Muscle layer of duodenum (tissue), 2 donors: ENCODE measurements at regions not wholly inside any gene's neighbourhood (a gene's known extent, or its start where the extent isn't known, plus 50 kb on each side); places are given as distances from the start of the nearest gene placed in this dataset.

Experiments
- H3K27ac ChIP-seq: one replicate; pipeline ENCODE4 v1.7.0; 2013; ENCODE audit warnings: mild to moderate bottlenecking, low read length
- H3K27me3 ChIP-seq: one replicate; pipeline ENCODE4 v1.7.0; 2013; ENCODE audit warnings: low read depth, mild to moderate bottlenecking, control low read depth, low read length
- H3K36me3 ChIP-seq, 2 donors: one replicate each; pipeline ENCODE4 v1.7.0; 2013; ENCODE audit warnings: low read length in 2 of 2, control low read depth in 1 of 2, mild to moderate bottlenecking in 1 of 2; ENCODE audit not compliant: insufficient read depth in 2 of 2, control insufficient read depth in 1 of 2
- H3K4me1 ChIP-seq, 2 donors: one replicate each; pipeline ENCODE4 v1.7.0; 2013; ENCODE audit warnings: low read length in 2 of 2, mild to moderate bottlenecking in 2 of 2, control low read depth in 1 of 2, moderate library complexity in 1 of 2; ENCODE audit not compliant: insufficient read depth in 2 of 2, control insufficient read depth in 1 of 2
- H3K4me3 ChIP-seq, 2 donors: one replicate each; pipeline ENCODE4 v1.7.0; 2013; ENCODE audit warnings: low read length in 2 of 2, low read depth in 1 of 2, mild to moderate bottlenecking in 1 of 2
- H3K9me3 ChIP-seq, 2 donors: one replicate each; pipeline ENCODE4 v1.7.0; 2013; ENCODE audit warnings: low read length in 2 of 2, control low read depth in 1 of 2, mild to moderate bottlenecking in 1 of 2; ENCODE audit not compliant: control insufficient read depth in 1 of 2
- donor health status: healthy.

DNA sequence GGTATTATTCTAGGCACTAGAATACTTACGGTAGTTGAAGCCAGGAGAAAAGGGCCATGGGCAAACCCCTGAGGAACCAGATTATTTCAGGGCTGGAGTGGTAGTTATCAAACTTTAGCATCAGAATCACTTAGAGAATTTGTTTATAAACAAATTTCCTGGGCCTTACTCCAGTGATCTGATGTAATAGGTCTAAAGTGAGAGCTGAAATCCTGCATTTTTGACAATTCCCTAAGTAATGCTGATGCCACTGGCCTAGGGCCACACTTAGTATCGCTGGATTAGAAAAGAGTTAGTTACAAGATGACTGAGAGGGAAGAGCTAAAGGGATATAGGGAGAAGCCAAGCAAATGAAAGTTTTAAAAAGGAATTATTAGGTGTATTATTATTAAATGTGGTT, 412.5 kb upstream of the THRB start:
- H3K36me3 ChIP-seq: no peaks in the 10 kb centered on the region
- H3K4me3 ChIP-seq: no peak overlapping the region
- no peak overlapping the region for H3K27ac ChIP-seq
- H3K4me1 ChIP-seq: no peaks in the 10 kb centered on the region
- H3K27me3 ChIP-seq: no peaks in the 10 kb centered on the region
- H3K9me3 ChIP-seq: peaks cover 0 to 3% of the 10 kb centered on the region in 2 donors

DNA sequence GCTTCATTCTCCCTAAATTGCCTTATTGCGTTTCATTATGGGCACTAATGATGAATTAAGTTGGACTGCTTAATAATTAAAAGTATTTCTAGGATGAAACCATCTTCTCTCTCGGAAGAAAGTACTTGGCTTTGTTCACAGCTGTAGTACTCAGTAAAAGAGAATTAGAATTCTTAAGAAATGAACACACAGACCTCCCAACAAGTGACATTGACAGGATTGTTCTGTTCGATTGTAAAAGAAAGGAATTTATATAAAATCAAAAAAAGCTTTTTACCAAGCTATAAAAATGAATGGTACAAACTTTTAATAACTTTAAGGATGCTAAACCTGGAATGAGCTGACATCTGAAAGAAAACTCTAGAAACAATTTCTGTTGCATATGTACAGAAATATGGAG, 416.4 kb upstream of the THRB start:
- no peaks in the 10 kb centered on the region for H3K9me3 ChIP-seq
- H3K27ac ChIP-seq: no peak overlapping the region
- no peaks in the 10 kb centered on the region for H3K27me3 ChIP-seq
- H3K36me3 ChIP-seq: no peaks in the 10 kb centered on the region
- no peak overlapping the region for H3K4me3 ChIP-seq
- H3K4me1 ChIP-seq: no peaks in the 10 kb centered on the region

DNA sequence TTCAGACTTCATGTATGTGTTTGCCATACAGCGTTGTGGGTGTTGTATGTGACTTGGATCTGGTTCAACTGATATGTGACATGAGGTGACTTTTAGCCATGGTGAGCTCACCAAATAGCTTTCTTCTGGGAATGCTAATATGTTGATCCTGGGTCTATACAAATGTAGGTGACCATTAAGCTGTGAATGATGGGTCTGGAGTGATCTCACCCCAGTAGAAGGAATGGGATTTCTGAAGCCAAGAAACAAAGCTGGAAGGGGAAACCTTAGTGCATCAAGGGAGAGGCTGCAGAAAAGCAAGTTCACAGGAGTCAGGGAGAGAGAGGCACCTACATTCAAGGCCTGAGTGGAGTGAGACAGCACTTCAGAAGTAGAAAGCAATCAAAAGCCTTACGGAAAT, 421.0 kb upstream of the THRB start:
- H3K27me3 ChIP-seq: no peaks in the 10 kb centered on the region
- H3K4me1 ChIP-seq: no peaks in the 10 kb centered on the region
- H3K27ac ChIP-seq: no peak overlapping the region
- no peaks in the 10 kb centered on the region for H3K36me3 ChIP-seq
- H3K9me3 ChIP-seq: no peaks in the 10 kb centered on the region
- no peak overlapping the region for H3K4me3 ChIP-seq

DNA sequence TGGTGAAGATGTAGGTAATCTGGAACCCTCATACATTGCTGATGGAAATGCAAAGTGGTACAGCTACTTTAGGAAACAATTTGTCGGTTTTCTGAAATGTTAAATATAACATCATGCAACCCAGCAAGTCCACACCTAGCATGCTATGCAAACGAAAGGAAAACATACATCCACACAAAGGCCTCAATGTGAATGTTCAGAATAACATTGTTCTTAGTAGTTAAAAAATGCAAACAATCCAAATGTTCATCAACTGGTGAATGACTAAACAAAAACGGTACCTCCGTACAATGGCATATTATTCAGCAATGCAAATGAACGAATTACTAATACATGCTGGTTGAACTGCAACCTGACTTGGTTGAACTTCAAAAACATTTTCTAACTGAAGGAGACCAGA, 423.3 kb upstream of the THRB start:
- Histone ChIP-seq H3K9me3 (no peaks in the 10 kb centered on the region), H3K27me3 (no peaks in the 10 kb centered on the region), H3K4me1 (no peaks in the 10 kb centered on the region), H3K27ac (no peak overlapping the region), H3K4me3 (no peak overlapping the region), H3K36me3 (no peaks in the 10 kb centered on the region)

DNA sequence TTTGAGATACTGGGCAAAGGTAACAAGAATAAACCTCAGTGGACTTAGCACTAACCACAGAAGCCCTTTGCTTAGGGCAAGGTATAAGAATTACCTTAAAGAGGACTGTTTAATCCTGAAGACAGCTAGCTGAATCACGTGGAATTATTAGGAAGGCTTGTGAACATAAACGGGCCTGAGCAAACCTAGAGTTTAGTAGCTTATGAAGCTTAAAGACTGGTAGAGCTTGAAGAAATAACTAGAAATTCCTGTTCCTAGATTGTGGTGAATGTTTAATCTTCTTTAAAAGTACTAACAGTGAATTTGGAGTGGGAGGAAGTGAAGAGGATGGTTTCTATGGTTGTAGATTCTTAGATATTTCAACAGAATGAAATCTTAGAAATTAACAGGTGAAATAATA, 428.9 kb upstream of the THRB start:
- Histone ChIP-seq H3K9me3 (no peaks in the 10 kb centered on the region), H3K27me3 (no peaks in the 10 kb centered on the region), H3K27ac (no peak overlapping the region), H3K4me3 (no peak overlapping the region), H3K36me3 (no peaks in the 10 kb centered on the region), H3K4me1 (no peaks in the 10 kb centered on the region)

DNA sequence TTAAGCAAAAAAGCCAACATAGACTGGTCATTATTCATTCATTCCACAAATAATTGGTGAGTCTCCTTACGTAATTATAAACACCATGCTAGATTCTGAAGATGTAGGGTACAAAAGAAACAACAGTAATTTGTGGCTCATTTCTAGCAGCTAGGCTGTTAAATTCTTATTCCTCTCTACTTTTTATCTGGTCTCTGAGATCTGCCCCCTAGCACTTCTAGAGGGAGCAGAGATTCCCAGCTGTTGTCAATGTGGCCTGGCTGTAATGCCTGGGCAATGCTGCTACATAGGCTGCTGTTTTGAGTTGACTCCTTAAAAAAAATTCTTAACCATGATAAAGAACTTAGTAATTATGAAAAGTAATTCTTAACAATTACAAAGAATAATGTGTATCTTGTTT, 434.9 kb upstream of the THRB start:
- Histone ChIP-seq H3K27me3 (no peaks in the 10 kb centered on the region), H3K9me3 (no peaks in the 10 kb centered on the region), H3K4me3 (no peak overlapping the region), H3K4me1 (no peaks in the 10 kb centered on the region), H3K27ac (no peak overlapping the region), H3K36me3 (no peaks in the 10 kb centered on the region)

DNA sequence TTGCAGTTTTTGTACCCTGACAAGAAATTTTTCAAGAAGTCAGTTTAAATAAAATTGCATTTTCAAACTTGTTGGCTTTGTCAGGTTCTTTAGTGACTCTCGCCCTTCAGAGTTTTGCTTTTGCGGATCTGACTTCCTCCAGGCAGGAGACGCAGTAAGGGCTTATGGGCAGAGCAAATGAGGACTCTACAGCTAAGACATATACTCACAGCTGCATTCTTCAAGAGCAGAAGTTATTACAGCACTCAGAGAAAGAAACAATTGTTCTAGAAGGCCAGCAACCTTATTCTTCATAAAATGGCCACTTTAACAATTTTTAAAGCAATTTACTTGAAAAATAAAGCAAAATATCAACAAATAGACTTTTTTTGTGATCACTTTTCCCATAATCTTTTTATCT, 438.8 kb upstream of the THRB start:
- H3K36me3 ChIP-seq: no peaks in the 10 kb centered on the region
- no peaks in the 10 kb centered on the region for H3K27me3 ChIP-seq
- no peaks in the 10 kb centered on the region for H3K4me1 ChIP-seq
- H3K27ac ChIP-seq: no peak overlapping the region
- no peak overlapping the region for H3K4me3 ChIP-seq
- no peaks in the 10 kb centered on the region for H3K9me3 ChIP-seq

DNA sequence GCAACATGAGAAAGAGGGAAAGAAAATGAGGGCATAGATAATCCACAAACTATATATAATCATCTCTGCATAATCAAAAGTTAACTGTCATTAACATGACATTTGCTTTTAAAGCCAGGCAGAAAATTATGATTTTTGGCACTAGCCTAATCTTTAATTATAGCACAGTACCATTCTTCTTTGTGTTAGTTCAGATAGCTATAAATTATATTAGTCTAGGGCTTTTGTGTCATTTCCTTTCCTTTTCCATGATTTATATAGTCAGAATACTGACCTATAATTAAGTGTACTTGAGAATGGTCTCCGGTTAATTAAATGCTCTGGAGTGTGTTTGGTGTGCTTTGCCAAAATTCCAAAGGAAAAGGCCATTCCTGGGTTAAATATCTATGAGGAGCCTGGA, 441.9 kb upstream of the THRB start:
- Histone ChIP-seq H3K4me1 (no peaks in the 10 kb centered on the region), H3K27me3 (no peaks in the 10 kb centered on the region), H3K4me3 (no peak overlapping the region), H3K36me3 (no peaks in the 10 kb centered on the region), H3K9me3 (no peaks in the 10 kb centered on the region), H3K27ac (no peak overlapping the region)

DNA sequence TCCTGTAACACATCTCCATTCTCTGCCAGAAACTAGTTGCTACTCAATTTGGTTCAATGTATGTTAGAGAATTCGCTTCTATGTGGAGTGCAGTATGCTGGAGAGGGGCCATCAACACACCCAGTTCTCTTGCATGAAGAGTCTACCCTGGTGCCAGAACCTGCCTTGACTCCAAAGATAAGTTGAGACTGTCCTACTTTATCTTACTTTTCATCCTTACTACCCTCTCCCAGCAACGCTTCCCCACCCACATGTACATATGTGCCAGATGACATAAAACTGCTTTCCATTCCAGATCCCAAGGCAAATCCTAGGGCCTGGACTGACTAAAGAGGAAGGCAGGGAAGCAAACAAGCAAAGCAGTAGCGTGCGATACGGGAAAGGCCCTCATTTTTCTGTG, 442.6 kb upstream of the THRB start:
- H3K4me3 ChIP-seq: no peak overlapping the region
- no peak overlapping the region for H3K27ac ChIP-seq
- H3K36me3 ChIP-seq: no peaks in the 10 kb centered on the region
- H3K4me1 ChIP-seq: no peaks in the 10 kb centered on the region
- H3K27me3 ChIP-seq: no peaks in the 10 kb centered on the region
- no peaks in the 10 kb centered on the region for H3K9me3 ChIP-seq

DNA sequence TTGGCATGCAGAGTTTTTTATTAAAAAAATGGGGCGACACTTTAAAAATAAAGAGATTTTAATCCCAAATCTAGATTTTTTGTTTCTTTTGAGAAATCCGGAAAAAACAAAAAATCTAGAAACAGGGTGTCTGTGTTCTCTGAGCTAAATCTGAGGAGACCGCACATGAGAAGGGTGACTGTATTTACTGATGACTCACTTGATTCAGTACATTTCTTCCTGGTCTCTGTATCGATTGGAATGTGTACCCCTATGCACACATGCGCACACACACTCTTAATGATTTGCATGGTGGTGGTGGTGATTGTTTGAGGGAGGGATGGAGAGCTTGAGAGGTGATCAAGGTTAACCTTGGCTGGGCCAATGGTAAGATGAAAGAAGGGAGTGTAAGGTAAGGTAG, 443.1 kb upstream of the THRB start:
- H3K4me1 ChIP-seq: no peaks in the 10 kb centered on the region
- no peaks in the 10 kb centered on the region for H3K36me3 ChIP-seq
- H3K27me3 ChIP-seq: no peaks in the 10 kb centered on the region
- H3K4me3 ChIP-seq: no peak overlapping the region
- no peaks in the 10 kb centered on the region for H3K9me3 ChIP-seq
- H3K27ac ChIP-seq: no peak overlapping the region

DNA sequence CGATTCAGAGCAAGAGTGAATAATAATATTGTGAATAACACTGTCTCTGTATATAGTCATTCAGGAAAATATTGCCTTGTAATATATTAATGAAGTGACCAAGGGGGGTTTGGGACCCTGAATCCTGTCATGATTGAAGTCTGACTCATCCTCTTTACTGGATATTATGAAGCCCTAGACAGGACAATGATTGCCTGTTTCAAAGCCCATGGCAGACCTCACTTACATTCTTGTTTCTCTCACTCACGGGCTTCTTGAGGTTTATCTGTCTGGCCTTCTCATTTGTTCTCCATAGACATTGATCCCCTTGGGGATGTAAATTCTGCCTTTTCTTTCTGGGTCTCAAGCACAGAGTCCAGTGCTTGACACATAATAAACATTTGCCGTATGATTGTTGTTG, 449.3 kb upstream of the THRB start:
- no peak overlapping the region for H3K4me3 ChIP-seq
- no peaks in the 10 kb centered on the region for H3K9me3 ChIP-seq
- no peaks in the 10 kb centered on the region for H3K4me1 ChIP-seq
- H3K27ac ChIP-seq: no peak overlapping the region
- no peaks in the 10 kb centered on the region for H3K36me3 ChIP-seq
- no peaks in the 10 kb centered on the region for H3K27me3 ChIP-seq

DNA sequence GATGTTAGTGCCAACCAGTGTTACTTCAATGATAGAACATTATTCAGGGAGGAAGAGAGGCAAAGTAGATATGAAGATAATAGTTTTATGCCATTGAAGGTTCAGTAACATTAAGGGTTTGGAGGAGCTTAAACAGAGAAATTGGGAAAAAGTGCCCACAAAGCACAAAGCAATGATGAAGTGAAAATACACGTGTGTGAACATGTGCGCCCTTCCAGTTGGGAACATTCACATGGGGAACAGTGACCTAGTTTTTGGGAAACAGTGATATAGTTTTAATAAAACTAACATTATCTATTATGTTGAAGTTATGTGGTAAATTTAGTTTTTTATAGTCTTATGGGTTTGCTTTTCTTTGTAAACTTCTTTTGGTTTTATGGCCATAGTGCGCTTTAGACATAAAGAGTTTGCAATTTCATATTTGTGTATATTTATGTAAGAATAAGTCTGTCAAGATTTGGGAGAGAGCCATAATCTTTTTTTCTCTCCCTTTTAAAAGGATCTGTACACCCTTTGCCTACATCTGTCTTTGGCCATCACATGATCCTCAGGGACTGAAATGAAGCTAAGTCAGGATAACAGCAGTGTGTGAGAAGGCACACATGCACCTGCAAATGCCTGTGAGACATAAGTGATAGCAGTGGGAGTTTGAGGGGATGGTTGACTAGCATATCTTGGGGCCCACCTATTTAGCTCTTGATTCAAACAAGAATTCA, 450.3 kb upstream of the THRB start:
- Histone ChIP-seq H3K27me3 (no peaks in the 10 kb centered on the region), H3K27ac (no peak overlapping the region), H3K4me3 (no peak overlapping the region), H3K9me3 (no peaks in the 10 kb centered on the region), H3K36me3 (no peaks in the 10 kb centered on the region), H3K4me1 (no peaks in the 10 kb centered on the region)
